22Rv1 (cell line): ENCODE measurements at regions not wholly inside any gene's neighbourhood (a gene's known extent, or its start where the extent isn't known, plus 50 kb on each side); places are given as distances from the start of the nearest gene placed in this dataset.
"Not testable (repeated sequence)": the region's sequence is repeated elsewhere in the genome, so short reads cannot be mapped to it uniquely, and the experiment has no call there.

Source experiments
- ZFX ChIP-seq: fragments of 450-650 bp; IDR thresholded peaks from 2 replicates; pipeline ENCODE4 v1.6.1; 2017; ENCODE audit warnings: antibody characterized with exemption, borderline replicate concordance
- TF ChIP-seq, protein P1 (sequence below): fragments of 450-650 bp; IDR thresholded peaks from 2 replicates; pipeline ENCODE4 v1.5.1; 2017; ENCODE audit warnings: mild to moderate bottlenecking

- TF ChIP-seq, protein P1, sequence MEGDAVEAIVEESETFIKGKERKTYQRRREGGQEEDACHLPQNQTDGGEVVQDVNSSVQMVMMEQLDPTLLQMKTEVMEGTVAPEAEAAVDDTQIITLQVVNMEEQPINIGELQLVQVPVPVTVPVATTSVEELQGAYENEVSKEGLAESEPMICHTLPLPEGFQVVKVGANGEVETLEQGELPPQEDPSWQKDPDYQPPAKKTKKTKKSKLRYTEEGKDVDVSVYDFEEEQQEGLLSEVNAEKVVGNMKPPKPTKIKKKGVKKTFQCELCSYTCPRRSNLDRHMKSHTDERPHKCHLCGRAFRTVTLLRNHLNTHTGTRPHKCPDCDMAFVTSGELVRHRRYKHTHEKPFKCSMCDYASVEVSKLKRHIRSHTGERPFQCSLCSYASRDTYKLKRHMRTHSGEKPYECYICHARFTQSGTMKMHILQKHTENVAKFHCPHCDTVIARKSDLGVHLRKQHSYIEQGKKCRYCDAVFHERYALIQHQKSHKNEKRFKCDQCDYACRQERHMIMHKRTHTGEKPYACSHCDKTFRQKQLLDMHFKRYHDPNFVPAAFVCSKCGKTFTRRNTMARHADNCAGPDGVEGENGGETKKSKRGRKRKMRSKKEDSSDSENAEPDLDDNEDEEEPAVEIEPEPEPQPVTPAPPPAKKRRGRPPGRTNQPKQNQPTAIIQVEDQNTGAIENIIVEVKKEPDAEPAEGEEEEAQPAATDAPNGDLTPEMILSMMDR: not testable (repeated sequence)
- not testable (repeated sequence) for TF ChIP-seq ZFX
These were observed 332.5 kb downstream of the QKI start for GRCh38 chr6:163747058-163747457.
